CD4-positive, alpha-beta T cell treated with Interleukin-2 at 100 ng/mL for 4 hours (primary cell): ENCODE measurements at regions not wholly inside any gene's neighbourhood (a gene's known extent, or its start where the extent isn't known, plus 50 kb on each side); places are given as distances from the start of the nearest gene placed in this dataset.

Experiments used
- DNase-seq: peaks from one replicate; pipeline ENCODE4 v3.0.0-alpha.2; 2020; ENCODE audit warnings: low spot score

- no peak for DNase-seq
Measured at GRCh38 chr3:117892431-117892841, 1142.2 kb downstream of the IGSF11 start.

GRCh38 chr3:117893001-117893400, 1141.6 kb downstream of the IGSF11 start:
- DNase-seq: no peak

- DNase-seq: no peak
Measured at GRCh38 chr3:117893638-117894037, 1141.0 kb downstream of the IGSF11 start.

- no peak for DNase-seq
Measured at GRCh38 chr3:117898722-117899522, 1135.7 kb downstream of the IGSF11 start.

DNA sequence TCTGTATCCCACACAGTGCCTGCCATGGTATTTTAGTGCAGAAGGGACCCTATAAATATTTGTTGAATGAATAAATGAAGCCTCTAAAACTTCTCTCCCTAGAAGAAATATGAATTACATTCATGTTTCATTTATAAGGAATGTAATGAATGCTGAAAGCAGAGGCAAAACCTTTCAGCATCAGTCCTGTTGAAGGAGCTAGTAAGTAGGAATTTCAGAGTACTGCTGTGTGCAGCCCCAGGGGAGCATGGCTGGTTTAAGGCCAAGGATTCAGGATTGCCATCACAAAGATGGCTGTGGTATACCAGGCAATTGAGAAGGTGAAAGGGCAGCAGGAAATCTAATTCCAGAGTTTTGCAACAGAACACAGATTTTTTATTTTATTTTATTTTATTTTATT, 1131.4 kb downstream of the IGSF11 start:
- DNase-seq: no peak

DNA sequence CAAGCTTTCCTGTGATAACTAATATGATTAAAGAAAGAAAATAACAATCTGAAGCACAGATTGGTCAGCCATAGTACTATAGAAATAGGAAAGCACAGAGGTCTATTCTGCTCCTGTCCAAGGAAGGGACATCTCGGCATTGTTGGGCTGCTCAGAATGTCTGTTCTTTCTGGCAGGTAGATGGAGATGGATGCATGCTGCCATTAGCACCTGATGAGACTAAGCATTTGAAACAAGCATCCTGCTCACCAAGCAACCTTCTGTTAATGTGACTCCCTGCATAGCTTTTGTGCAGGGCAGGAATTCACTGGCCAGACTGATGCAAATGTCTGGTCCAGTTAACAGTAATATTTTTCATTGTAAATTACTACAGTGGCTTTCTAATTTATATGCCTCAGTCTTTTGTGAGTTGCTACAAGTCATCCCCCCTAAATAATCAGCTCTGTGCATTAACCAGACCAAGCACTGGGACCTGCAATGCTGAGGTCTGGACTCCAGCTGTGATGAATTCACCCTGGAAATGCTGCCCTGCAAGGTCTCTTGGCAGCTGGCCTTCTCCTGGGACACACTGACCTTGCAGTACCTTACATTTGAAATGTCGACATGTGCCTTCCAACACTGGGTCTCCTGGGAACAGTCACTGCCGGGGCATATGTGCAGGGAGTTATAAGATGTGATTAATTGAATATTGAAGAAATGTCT, 1123.7 kb downstream of the IGSF11 start:
- DNase-seq: no peak

DNA sequence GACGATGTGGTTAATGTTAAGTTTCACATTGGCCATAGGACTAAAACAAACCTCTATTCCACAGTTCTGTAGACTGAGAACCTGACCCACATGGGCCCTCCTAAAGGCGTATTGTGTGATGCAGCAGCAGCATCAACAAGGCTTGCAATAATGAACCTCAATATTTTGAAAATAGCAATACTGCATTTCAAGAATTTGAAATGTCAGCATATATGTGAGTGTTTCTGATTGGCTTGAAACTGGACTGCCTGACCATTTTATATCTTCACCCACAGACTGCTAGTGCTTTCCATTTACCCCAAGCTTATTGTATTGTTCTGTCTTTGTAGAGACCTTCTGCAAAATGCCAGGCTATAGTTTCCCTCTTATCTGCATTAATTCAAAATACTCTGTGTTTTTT, 1122.3 kb downstream of the IGSF11 start:
- no peak for DNase-seq

GRCh38 chr3:117914540-117915100, 1120.0 kb downstream of the IGSF11 start:
- DNase-seq: no peak

DNA sequence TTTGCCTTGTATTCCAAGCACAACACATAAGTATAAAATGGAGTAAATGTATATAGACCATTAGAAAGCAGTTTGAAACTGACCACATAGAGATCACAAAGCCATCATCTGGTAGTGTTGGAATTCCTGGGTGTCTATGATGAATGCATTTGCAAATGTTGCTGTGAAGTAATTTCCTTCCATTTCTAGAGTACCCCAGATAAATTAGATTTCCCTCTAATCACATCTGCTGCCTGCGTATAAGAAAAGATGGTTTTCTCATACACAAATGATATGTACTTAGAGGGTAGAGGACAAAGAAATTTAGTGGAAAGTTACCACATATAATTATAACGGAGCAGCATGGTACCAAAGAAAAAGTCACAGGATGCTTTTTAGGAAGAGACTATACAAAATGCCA, 1117.8 kb downstream of the IGSF11 start:
- no peak for DNase-seq

DNA sequence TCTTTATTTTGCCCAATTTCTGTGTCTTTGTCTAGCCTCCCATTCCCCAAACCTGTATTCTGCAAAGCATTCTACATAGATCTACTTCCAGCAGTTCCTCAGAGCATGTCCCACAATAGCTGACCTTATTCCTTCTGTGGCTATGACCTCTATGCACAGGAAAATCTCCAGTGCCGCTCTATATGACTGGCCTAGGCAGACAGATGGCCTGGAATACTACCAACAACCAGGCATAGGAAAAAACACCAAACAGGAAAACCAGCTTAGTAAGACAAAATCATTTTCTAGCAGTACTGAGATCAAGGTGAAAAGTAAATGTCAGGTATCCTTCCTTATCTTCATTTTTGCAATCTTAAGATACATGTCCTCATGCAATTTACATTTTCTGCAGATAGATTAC, 1115.0 kb downstream of the IGSF11 start:
- no peak for DNase-seq

DNA sequence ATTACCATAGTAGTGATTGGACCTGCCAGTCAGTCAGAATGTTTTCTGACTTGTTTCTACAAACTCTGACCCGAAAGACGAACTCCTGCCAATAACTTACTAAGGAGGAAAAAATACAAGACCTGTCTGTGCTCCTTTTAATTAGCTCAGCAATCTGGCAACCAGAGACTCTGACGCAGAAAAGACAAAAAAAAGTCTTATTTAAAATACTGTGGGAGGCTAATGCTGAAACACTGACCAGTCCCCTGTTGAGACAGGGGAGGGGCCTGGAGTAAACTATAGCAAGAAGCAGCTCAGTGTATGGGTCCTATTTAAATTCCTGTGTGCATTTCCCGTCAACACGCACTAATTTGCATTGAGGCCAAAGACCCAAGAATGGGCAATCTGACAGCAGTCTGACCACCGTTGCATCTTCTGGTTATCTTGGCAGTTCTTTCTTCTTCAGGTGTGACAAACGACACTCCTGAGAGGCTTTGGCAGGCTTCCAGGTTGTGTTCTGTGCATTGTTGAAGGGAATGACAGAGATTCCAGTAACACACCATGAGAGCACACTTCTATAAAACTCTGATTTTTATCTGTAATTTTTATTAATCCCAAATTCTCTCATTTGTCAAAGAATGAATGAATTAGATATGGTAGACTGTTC, 1114.3 kb downstream of the IGSF11 start:
- no peak for DNase-seq

- no peak for DNase-seq
Measured at GRCh38 chr3:117921411-117921810, 1113.2 kb downstream of the IGSF11 start.

DNA sequence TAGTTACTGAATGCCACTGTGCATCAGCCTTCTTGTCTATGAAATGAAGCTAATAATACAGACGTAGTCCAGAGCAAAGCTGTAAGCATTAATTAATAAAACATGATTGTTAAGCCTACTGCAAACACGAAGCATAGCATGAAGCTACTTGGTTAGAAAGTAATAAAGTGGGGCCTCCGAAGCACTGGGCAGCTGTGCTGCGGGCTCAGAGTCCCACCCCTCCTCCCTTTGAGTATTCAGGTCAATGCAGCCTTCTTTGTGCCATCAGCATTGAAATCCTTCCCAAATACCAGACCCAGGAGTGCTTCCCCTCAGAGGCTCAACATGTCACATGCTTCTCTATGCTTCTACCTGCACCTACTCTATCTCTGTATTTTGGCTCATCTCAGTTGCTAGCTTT, 1112.6 kb downstream of the IGSF11 start:
- no peak for DNase-seq

DNA sequence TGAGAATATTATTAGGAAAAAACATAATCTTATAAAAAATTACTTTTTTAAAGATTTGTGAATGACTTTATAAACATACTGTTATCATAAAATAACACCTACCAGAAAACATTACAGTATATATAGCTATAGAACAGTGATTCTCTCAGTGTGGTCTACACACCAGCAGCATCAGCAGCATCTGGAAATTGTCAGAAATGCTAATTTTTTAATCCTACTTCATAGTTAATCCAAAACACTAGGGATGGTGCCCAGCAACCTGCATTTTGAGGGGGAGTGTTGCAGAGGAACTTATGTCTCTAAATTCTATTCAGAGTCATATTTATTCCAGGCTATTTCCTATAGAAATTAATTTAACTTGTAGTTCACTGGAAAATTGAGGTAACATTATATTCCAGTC, 1107.8 kb downstream of the IGSF11 start:
- DNase-seq: no peak

DNA sequence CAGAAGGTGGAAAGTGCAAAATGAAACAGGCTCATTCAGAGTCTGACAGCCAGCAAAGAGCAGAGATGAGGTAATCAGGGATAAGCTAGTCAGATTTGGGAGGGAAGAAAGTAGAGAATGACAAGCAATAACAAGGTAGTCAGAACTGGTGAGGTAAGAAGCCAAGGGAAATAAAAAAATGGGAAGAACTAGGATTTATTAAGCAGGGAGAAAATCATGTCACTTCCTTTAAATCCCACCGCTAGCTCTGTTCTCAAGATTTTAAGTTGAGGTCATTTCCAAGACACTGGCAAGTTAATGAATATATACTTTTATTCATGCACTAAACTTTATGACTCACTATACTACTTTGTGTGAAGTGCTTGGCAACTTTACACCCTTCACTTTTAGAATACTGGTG, 1106.8 kb downstream of the IGSF11 start:
- DNase-seq: no peak

DNA sequence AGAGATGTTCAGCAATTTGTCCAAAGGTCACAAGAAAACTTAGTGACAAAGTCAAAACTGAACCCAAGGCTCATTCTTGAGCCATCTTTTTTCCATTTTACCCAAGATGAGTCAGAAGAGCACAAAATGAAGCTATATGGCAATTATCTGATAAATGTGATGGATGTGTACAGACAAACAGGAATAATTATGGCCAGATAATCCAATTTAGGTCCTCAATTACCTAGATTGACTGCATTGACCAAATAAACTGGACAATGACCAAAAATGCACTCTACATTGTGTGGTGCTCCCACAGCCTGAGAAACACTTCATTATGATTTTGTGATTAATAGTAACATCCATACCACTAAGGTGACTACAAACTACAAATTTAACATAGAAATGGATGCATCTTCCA, 1105.8 kb downstream of the IGSF11 start:
- DNase-seq: no peak

GRCh38 chr3:117932441-117932840, 1102.2 kb downstream of the IGSF11 start:
- no peak for DNase-seq

DNA sequence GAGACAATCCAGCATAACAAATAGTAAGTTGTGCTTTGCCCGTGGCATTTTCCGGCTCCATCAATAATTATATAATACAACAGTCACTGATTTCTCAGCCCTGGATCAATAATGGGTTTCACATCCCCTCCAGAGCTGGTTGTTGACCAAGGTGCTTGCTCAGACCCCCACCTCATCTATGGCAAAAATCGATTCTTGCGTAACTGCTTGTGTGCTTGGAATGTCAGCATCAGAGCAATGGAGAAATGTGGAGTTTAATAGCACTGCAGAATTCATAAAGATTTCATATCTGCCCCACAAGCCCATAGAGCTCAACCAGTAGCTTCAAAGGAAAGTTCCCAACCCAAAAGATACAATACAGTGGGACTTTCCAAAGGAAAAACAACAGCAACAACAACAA, 1098.5 kb downstream of the IGSF11 start:
- DNase-seq: no peak

GRCh38 chr3:117938974-117939373, 1095.7 kb downstream of the IGSF11 start:
- DNase-seq: no peak

GRCh38 chr3:117939425-117940027, 1095.1 kb downstream of the IGSF11 start:
- DNase-seq: no peak

- no peak for DNase-seq
Measured at GRCh38 chr3:117941015-117941414, 1093.6 kb downstream of the IGSF11 start.

DNA sequence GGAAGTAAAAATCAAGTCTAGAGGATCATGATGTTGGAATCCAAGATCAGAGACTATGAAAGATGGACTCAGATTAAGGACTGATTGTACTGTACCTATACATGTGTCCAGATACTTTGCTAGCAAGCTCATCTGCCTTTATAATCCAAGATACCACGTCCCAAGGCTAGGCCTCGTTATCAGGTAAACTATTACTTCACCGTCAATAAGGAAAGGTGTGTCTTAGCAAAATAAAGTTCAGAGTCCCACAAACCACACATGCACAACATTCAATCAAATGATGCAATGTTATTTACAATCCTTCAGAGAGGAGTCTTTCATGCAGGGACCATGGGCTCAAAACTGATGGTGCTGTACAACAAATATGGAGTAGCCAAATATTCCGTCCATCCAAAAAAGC, 1092.9 kb downstream of the IGSF11 start:
- DNase-seq: no peak
